ENCODE measurements at regions not wholly inside any gene's neighbourhood (a gene's known extent, or its start where the extent isn't known, plus 50 kb on each side); places are given as distances from the start of the nearest gene placed in this dataset.
A peak's percentile ranks its signal among the peaks of the same experiment; 100 is the strongest.

DNA sequence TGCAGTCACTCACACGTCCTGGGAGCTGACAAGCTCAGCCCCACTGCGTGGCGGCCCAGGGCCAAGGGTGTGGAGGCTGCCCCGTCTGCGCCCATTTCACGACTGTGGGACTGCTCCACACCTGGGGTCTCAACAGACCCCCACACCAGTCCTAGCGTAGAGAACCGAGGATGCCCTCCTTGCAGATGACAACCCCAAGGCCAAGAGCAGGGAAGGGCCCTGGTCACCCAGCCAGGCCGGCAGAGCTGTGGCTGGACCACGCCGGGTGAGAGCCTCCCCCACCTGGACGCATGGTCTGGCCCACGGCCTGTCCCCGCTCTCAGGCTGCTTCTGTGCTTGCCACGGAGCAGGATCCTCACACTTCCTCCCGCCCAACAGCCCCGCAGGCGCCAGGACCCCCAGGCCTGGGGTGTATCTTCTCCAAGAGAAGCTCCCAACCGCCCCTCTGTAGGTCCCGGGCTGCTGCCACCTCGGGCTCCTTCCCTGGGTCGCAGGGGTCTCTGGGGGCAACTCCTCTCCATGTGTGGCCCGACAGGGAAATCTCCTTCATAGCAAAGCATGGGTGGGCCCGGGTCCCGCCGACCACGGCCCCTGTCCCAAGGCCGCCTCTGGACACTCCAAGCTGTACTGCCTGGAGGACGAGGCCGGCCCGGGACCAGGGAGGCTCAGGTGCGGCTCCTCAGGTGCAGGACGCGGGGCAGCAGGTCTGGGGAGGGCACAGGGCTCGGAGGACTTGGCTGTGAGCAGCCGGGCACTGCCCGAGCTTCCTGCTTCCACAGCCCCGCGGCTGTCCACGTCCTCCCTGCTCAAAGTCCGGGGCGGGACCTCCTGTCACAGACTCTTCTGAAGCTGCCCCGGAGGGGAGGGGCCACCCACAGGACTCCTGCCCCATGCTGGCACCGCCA, 88.8 kb downstream of the FOXL3 start:
- H3K27me3 Mint-ChIP-seq (ENCODE audit: low read depth in 3 of 3) = peaks cover 23 to 74% (median 50%) of the 10 kb centered on the region in 3 donors
- H3K4me3 Mint-ChIP-seq = peak overlapping the region; percentile 67 to 82
- Histone ChIP-seq H3K4me3 (replicated peaks in 1 of 3; ENCODE audit: low read depth in 2 of 3, low read length in 3 of 3) (peak overlapping the region in 1 of 3 experiments; percentile 58), H3K9me3 (replicated peaks in 1 of 2; ENCODE audit: control insufficient read depth in 1 of 2, insufficient read depth in 1 of 2, low read length in 2 of 2) (no peaks in the 10 kb centered on the region), H3K4me1 (ENCODE audit: control insufficient read depth in 1 of 2, insufficient read depth in 2 of 2, low read length in 2 of 2) (peaks cover 5 to 8% of the 10 kb centered on the region in 2 donors), H4K20me1 (ENCODE audit: insufficient read depth, low read length) (no peaks in the 10 kb centered on the region), H3K9ac (ENCODE audit: insufficient read depth, low read length, poor library complexity, severe bottlenecking) (peak overlapping the region; percentile 43), H3K4me2 (replicated peaks; ENCODE audit: extremely low read depth, low read length, poor library complexity, severe bottlenecking) (peak overlapping the region; percentile 60), H2AFZ (ENCODE audit: insufficient read depth, low read depth, low read length, poor library complexity, severe bottlenecking) (peak overlapping the region; percentile 71), H3K79me2 (ENCODE audit: insufficient read depth, low read length) (no peaks in the 10 kb centered on the region), H3K36me3 (replicated peaks in 1 of 2; ENCODE audit: control insufficient read depth in 1 of 2, insufficient read depth in 2 of 2, low read length in 2 of 2) (no peaks in the 10 kb centered on the region), H3K27me3 (ENCODE audit: control insufficient read depth in 2 of 2, insufficient read depth in 2 of 2, low read length in 2 of 2) (peaks cover 0 to 52% of the 10 kb centered on the region in 2 donors), H3K27ac (ENCODE audit: low read depth in 1 of 2, low read length in 2 of 2) (no peak overlapping the region)
- peaks cover 0 to 9% (median 3%) of the 10 kb centered on the region in 7 donors for H3K9me3 Mint-ChIP-seq
- H3K36me3 Mint-ChIP-seq = no peaks in the 10 kb centered on the region
- H3K27ac Mint-ChIP-seq = no peak overlapping the region
- TF ChIP-seq, protein P1, sequence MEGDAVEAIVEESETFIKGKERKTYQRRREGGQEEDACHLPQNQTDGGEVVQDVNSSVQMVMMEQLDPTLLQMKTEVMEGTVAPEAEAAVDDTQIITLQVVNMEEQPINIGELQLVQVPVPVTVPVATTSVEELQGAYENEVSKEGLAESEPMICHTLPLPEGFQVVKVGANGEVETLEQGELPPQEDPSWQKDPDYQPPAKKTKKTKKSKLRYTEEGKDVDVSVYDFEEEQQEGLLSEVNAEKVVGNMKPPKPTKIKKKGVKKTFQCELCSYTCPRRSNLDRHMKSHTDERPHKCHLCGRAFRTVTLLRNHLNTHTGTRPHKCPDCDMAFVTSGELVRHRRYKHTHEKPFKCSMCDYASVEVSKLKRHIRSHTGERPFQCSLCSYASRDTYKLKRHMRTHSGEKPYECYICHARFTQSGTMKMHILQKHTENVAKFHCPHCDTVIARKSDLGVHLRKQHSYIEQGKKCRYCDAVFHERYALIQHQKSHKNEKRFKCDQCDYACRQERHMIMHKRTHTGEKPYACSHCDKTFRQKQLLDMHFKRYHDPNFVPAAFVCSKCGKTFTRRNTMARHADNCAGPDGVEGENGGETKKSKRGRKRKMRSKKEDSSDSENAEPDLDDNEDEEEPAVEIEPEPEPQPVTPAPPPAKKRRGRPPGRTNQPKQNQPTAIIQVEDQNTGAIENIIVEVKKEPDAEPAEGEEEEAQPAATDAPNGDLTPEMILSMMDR (IDR thresholded peaks at IDR 0.05) = no peak
- intact Hi-C loops (cut with micrococcal nuclease) = no loop called here
- peaks cover 19% of the 10 kb centered on the region for H3K4me1 Mint-ChIP-seq
- no peak for DNase-seq
- WGBS (ENCODE audit: insufficient coverage) = 80% methylated on average over 34 of the region's 44 CpGs

DNA sequence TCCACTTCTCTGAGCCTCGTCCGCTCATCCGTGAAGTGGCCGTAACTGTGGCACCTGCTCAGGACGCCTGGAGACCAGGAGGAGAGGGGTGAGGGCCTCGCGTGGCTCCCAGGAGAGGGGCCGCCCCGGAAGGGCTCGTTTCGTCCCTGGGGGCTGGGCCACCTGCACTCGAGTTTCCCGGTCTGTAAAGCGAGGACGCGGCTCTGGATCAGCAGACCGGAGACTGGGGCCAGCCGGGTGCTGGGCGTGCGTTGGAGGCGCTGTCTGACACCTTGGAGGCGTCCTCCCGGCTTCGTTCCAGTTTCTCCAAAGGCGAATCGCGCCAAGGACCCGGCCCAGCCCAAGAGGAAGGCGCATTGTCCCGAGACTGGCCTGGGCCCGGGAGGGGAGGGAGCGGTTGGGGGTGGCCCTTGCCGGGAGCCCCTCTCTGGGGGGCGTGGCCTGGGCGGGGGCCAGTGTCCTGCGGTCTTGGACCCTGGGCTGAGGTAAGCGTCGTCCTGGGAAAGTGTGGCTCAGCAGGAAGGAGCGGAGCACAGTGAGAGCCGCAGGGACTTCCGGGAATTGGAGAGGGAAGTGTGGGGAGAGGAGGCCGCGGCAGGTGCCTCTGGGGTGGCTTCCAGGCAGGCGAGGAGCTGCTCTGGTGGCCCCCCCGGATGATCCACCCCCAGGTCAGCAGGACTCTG, 89.6 kb downstream of the FOXL3 start:
- peak overlapping the region; percentile 2 to 58 (median 13) for H3K4me3 ChIP-seq (replicated peaks in 1 of 3; ENCODE audit: low read depth in 2 of 3, low read length in 3 of 3)
- DNase-seq = no peak
- H3K9me3 ChIP-seq (replicated peaks in 1 of 2; ENCODE audit: control insufficient read depth in 1 of 2, insufficient read depth in 1 of 2, low read length in 2 of 2) = no peaks in the 10 kb centered on the region
- H3K27ac ChIP-seq (ENCODE audit: low read depth in 1 of 2, low read length in 2 of 2) = no peak overlapping the region
- TF ChIP-seq, protein P1 (IDR thresholded peaks at IDR 0.05) = no peak
- H3K9ac ChIP-seq (ENCODE audit: insufficient read depth, low read length, poor library complexity, severe bottlenecking) = peak overlapping the region; percentile 43
- Mint-ChIP-seq H3K4me3 (peak overlapping the region; percentile 67 to 82), H3K4me1 (peaks cover 19% of the 10 kb centered on the region), H3K27ac (peak overlapping the region in 1 of 7 donors; percentile 46), H3K36me3 (no peaks in the 10 kb centered on the region), H3K9me3 (peaks cover 0 to 17% (median 9%) of the 10 kb centered on the region in 7 donors), H3K27me3 (ENCODE audit: low read depth in 3 of 3) (peaks cover 23 to 75% (median 46%) of the 10 kb centered on the region in 3 donors)
- no peaks in the 10 kb centered on the region for H3K36me3 ChIP-seq (replicated peaks in 1 of 2; ENCODE audit: control insufficient read depth in 1 of 2, insufficient read depth in 2 of 2, low read length in 2 of 2)
- 38% methylated on average over 40 of the region's 45 CpGs for WGBS (ENCODE audit: insufficient coverage)
- H3K4me1 ChIP-seq (ENCODE audit: control insufficient read depth in 1 of 2, insufficient read depth in 2 of 2, low read length in 2 of 2) = peaks cover 5 to 8% of the 10 kb centered on the region in 2 donors
- intact Hi-C loops (cut with micrococcal nuclease) = no loop called here
- no peaks in the 10 kb centered on the region for H4K20me1 ChIP-seq (ENCODE audit: insufficient read depth, low read length)
- peak overlapping the region; percentile 60 for H3K4me2 ChIP-seq (replicated peaks; ENCODE audit: extremely low read depth, low read length, poor library complexity, severe bottlenecking)
- no peaks in the 10 kb centered on the region for H3K79me2 ChIP-seq (ENCODE audit: insufficient read depth, low read length)
- H2AFZ ChIP-seq (ENCODE audit: insufficient read depth, low read depth, low read length, poor library complexity, severe bottlenecking) = peak overlapping the region; percentile 71
- peaks cover 0 to 52% of the 10 kb centered on the region in 2 donors for H3K27me3 ChIP-seq (ENCODE audit: control insufficient read depth in 2 of 2, insufficient read depth in 2 of 2, low read length in 2 of 2)

Data from CD14-positive monocyte (primary cell).